HG03064 (cell line): ENCODE measurements at regions not wholly inside any gene's neighbourhood (a gene's known extent, or its start where the extent isn't known, plus 50 kb on each side); places are given as distances from the start of the nearest gene placed in this dataset.
A peak's percentile ranks its signal among the peaks of the same experiment; 100 is the strongest.

Experiments used
- ATAC-seq: cut with Tn5 transposase; IDR thresholded peaks from one replicate; pipeline ENCODE4 v1.9.1; 2021; ENCODE audit warnings: low read depth; ENCODE audit not compliant: unreplicated experiment

- ATAC-seq = no peak
Observed at GRCh38 chr9:129280623-129281271, 102.7 kb upstream of the IER5L start.

- no peak for ATAC-seq
Observed at GRCh38 chr9:129280236-129280622, 102.2 kb upstream of the IER5L start.

GRCh38 chr9:129278391-129279237, 100.6 kb upstream of the IER5L start:
- ATAC-seq = no peak

GRCh38 chr9:129276486-129277230, 98.6 kb upstream of the IER5L start:
- no peak for ATAC-seq

- ATAC-seq = no peak
Observed at GRCh38 chr9:129275626-129276247, 97.7 kb upstream of the IER5L start.

- ATAC-seq = no peak
Observed at GRCh38 chr9:129273941-129274684, 96.1 kb upstream of the IER5L start.

GRCh38 chr9:129273136-129273895, 95.3 kb upstream of the IER5L start:
- no peak for ATAC-seq

- no peak for ATAC-seq
Observed at GRCh38 chr9:129272348-129273025, 94.4 kb upstream of the IER5L start.

- ATAC-seq = no peak
Observed at GRCh38 chr9:129270903-129271431, 92.9 kb upstream of the IER5L start.

GRCh38 chr9:129270205-129270604, 92.1 kb upstream of the IER5L start:
- ATAC-seq = peak; percentile 71

GRCh38 chr9:129267141-129267540, 89.1 kb upstream of the IER5L start:
- no peak for ATAC-seq

- no peak for ATAC-seq
Observed at GRCh38 chr9:129266536-129266935, 88.5 kb upstream of the IER5L start.

- ATAC-seq = no peak
Observed at GRCh38 chr9:129264388-129264787, 86.3 kb upstream of the IER5L start.

- ATAC-seq = no peak
Observed at GRCh38 chr9:129263836-129264235, 85.8 kb upstream of the IER5L start.

- no peak for ATAC-seq
Observed at GRCh38 chr9:129262261-129262660, 84.2 kb upstream of the IER5L start.

- ATAC-seq = no peak
Observed at GRCh38 chr9:129259375-129259774, 81.3 kb upstream of the IER5L start.

- ATAC-seq = no peak
Observed at GRCh38 chr9:129258823-129259301, 80.8 kb upstream of the IER5L start.

- no peak for ATAC-seq
Observed at GRCh38 chr9:129258124-129258822, 80.2 kb upstream of the IER5L start.
